KMS-11 (cell line): ENCODE measurements at regions not wholly inside any gene's neighbourhood (a gene's known extent, or its start where the extent isn't known, plus 50 kb on each side); places are given as distances from the start of the nearest gene placed in this dataset.

Source experiments
- H2AFZ ChIP-seq: fragments of 200-600 bp; sonication (generic); 2 replicates; pipeline ENCODE4 v1.6.1; 2016; ENCODE audit warnings: antibody characterized with exemption, mixed run types, low read depth
- H3K27ac ChIP-seq: fragments of 200-600 bp; sonication (generic); 2 replicates; pipeline ENCODE4 v1.6.1; 2016; ENCODE audit warnings: mild to moderate bottlenecking, mixed run types
- H3K27me3 ChIP-seq: fragments of 200-600 bp; sonication (generic); 2 replicates; pipeline ENCODE4 v1.6.1; 2017; ENCODE audit warnings: mild to moderate bottlenecking, low read depth, mixed run types, moderate library complexity; ENCODE audit not compliant: insufficient read depth
- H3K36me3 ChIP-seq: fragments of 200-600 bp; sonication (generic); 2 replicates; pipeline ENCODE4 v1.6.1; 2017; ENCODE audit warnings: mild to moderate bottlenecking, mixed run types; ENCODE audit not compliant: insufficient read depth
- H3K4me1 ChIP-seq: fragments of 200-600 bp; sonication (generic); 2 replicates; pipeline ENCODE4 v1.6.1; 2016; ENCODE audit warnings: mild to moderate bottlenecking, low read depth, mixed run types; ENCODE audit not compliant: poor library complexity, severe bottlenecking
- H3K4me2 ChIP-seq: fragments of 200-600 bp; sonication (generic); 2 replicates; pipeline ENCODE4 v1.7.0; 2016; ENCODE audit warnings: mild to moderate bottlenecking, mixed run types
- H3K4me3 ChIP-seq: fragments of 200-600 bp; sonication (generic); IDR thresholded peaks from 2 replicates; pipeline ENCODE4 v1.6.1; 2017; ENCODE audit warnings: low read depth, low read length, mixed read lengths; ENCODE audit not compliant: insufficient read depth
- H3K79me2 ChIP-seq: fragments of 200-600 bp; sonication (generic); 2 replicates; pipeline ENCODE4 v1.6.1; 2016; ENCODE audit warnings: low read depth, mixed run types; ENCODE audit not compliant: insufficient read depth
- H3K9ac ChIP-seq: fragments of 200-600 bp; sonication (generic); 2 replicates; pipeline ENCODE4 v1.6.1; 2016; ENCODE audit warnings: mild to moderate bottlenecking, mixed run types
- H4K20me1 ChIP-seq: fragments of 200-600 bp; sonication (generic); 2 replicates; pipeline ENCODE4 v1.6.1; 2016; ENCODE audit warnings: mild to moderate bottlenecking, mixed run types; ENCODE audit not compliant: insufficient read depth
- CTCF ChIP-seq: fragments of 200-600 bp; sonication (generic); conservative IDR thresholded peaks from 2 replicates; pipeline ENCODE4 v1.6.1; 2017; ENCODE audit warnings: low read depth, mild to moderate bottlenecking, antibody characterized with exemption, low read length, moderate library complexity, mixed read lengths

- Histone ChIP-seq H3K36me3 (no peaks in the 10 kb centered on the region), H3K79me2 (no peaks in the 10 kb centered on the region), H3K27me3 (no peaks in the 10 kb centered on the region), H2AFZ (no peak overlapping the region), H3K27ac (no peak overlapping the region), H3K9ac (no peak overlapping the region), H3K4me1 (no peaks in the 10 kb centered on the region), H4K20me1 (no peaks in the 10 kb centered on the region), H3K4me3 (no peak overlapping the region), H3K4me2 (no peak overlapping the region)
- TF ChIP-seq CTCF = no peak
Observed at GRCh38 chr6:142633317-142633716, 311.7 kb downstream of the HIVEP2 start.

- Histone ChIP-seq H3K4me3 (no peak overlapping the region), H3K9ac (no peak overlapping the region), H4K20me1 (no peaks in the 10 kb centered on the region), H2AFZ (no peak overlapping the region), H3K27ac (no peak overlapping the region), H3K4me1 (no peaks in the 10 kb centered on the region), H3K4me2 (no peak overlapping the region), H3K27me3 (no peaks in the 10 kb centered on the region), H3K79me2 (no peaks in the 10 kb centered on the region), H3K36me3 (no peaks in the 10 kb centered on the region)
- no peak for TF ChIP-seq CTCF
Observed at GRCh38 chr6:142635130-142635529, 309.8 kb downstream of the HIVEP2 start.

GRCh38 chr6:142637624-142638351 lies 307.2 kb downstream of the HIVEP2 start:
- no peaks in the 10 kb centered on the region for H3K4me1 ChIP-seq

GRCh38 chr6:142642651-142643050 lies 302.3 kb downstream of the HIVEP2 start:
- H3K36me3 ChIP-seq = no peaks in the 10 kb centered on the region
- no peak overlapping the region for H3K4me3 ChIP-seq
- no peak overlapping the region for H3K27ac ChIP-seq
- H4K20me1 ChIP-seq = no peaks in the 10 kb centered on the region
- H3K27me3 ChIP-seq = no peaks in the 10 kb centered on the region
- no peak for TF ChIP-seq CTCF
- H3K79me2 ChIP-seq = no peaks in the 10 kb centered on the region
- H3K4me2 ChIP-seq = no peak overlapping the region
- no peaks in the 10 kb centered on the region for H3K4me1 ChIP-seq
- H3K9ac ChIP-seq = no peak overlapping the region
- no peak overlapping the region for H2AFZ ChIP-seq

More at GRCh38 chr6:142637624-142638351, 307.2 kb downstream of the HIVEP2 start:
- Histone ChIP-seq H3K79me2 (no peaks in the 10 kb centered on the region), H2AFZ (no peak overlapping the region), H3K9ac (no peak overlapping the region), H3K36me3 (no peaks in the 10 kb centered on the region), H3K4me3 (no peak overlapping the region), H3K27ac (no peak overlapping the region), H3K4me2 (no peak overlapping the region), H3K27me3 (no peaks in the 10 kb centered on the region), H4K20me1 (no peaks in the 10 kb centered on the region)
- no peak for TF ChIP-seq CTCF
